HCT116 (cell line): ENCODE measurements at regions not wholly inside any gene's neighbourhood (a gene's known extent, or its start where the extent isn't known, plus 50 kb on each side); places are given as distances from the start of the nearest gene placed in this dataset.

ENCODE experiments used
- ATAC-seq: fragments of 200-7000 bp; cut with Tn5 transposase; 2 replicates; pipeline ENCODE4 v1.9.1; 2020; ENCODE audit warnings: mild to moderate bottlenecking, moderate library complexity
- BruUV-seq: library from RNA; stranded (reverse); fragments of 400-500 nt; replicated peaks from 2 replicates; lab custom pipeline; 2021; lab: Mats Ljungman, UMichigan
- CTCF ChIA-PET: fragments of 300-600 bp; sonication (Branson Sonifier 250); formaldehyde crosslinking; loops from one replicate; lab custom pipeline; 2021; ENCODE audit warnings: antibody characterized with exemption; lab: Charles Lee
- POLR2A ChIA-PET: fragments of 300-600, 350-600 bp; sonication (Branson Sonifier 250); formaldehyde crosslinking; loops from one replicate; lab custom pipeline; 2021; ENCODE audit warnings: antibody characterized with exemption; lab: Charles Lee
- RAD21 ChIA-PET, 2 experiments: fragments of 300-600 bp; sonication (Branson Sonifier 250); formaldehyde crosslinking; loops; one replicate each; lab custom pipeline; 2023; ENCODE audit warnings: low total read pairs in 2 of 2; ENCODE audit not compliant: uncharacterized antibody in 2 of 2, unreplicated experiment in 2 of 2, low non-redundant PET in 1 of 2; lab: Charles Lee
- DNase-seq: peaks from one replicate; pipeline ENCODE4 v3.0.0-alpha.2; 2010; ENCODE audit warnings: low read depth, low spot score
- H2AFZ ChIP-seq: fragments of 200-600 bp; shearing (Covaris generic), sonication (generic); 2 replicates; pipeline ENCODE4 v1.6.1; 2017; ENCODE audit warnings: low read depth, mixed run types, mixed read lengths, antibody characterized with exemption, low read length; ENCODE audit not compliant: poor library complexity, severe bottlenecking
- H3K27ac ChIP-seq: 2 replicates; pipeline ENCODE4 v1.5.1; 2012; ENCODE audit warnings: low read depth, low read length
- H3K27me3 ChIP-seq: fragments of 200-600 bp; sonication (generic); 2 replicates; pipeline ENCODE4 v1.6.1; 2016; ENCODE audit warnings: mixed run types, low read length, mixed read lengths; ENCODE audit not compliant: insufficient read depth
- H3K36me3 ChIP-seq, 2 experiments: fragments of 200-500 bp in 1 of 2; fragments of 200-600 bp in 1 of 2; sonication (Bioruptor generic) in 1 of 2; sonication (generic) in 1 of 2; 2 replicates each; pipeline versions ENCODE4 v1.5.1 to v1.6.1; 2014 to 2016; ENCODE audit warnings: low read length in 2 of 2, inconsistent platforms in 1 of 2, mixed read lengths in 1 of 2, mixed run types in 1 of 2; ENCODE audit not compliant: insufficient read depth in 2 of 2, control insufficient read depth in 1 of 2
- H3K4me1 ChIP-seq, 2 experiments: fragments of 200-600 bp in 1 of 2; sonication (generic) in 1 of 2; 2 replicates each; pipeline versions ENCODE4 v1.5.1 to v1.6.1; 2012 to 2017; ENCODE audit warnings: low read length in 2 of 2, inconsistent platforms in 1 of 2, mild to moderate bottlenecking in 1 of 2, mixed read lengths in 1 of 2, mixed run types in 1 of 2, moderate library complexity in 1 of 2; ENCODE audit not compliant: insufficient read depth in 2 of 2, control insufficient read depth in 1 of 2
- H3K4me2 ChIP-seq: fragments of 200-600 bp; sonication (generic); 2 replicates; pipeline ENCODE4 v1.6.1; 2017; ENCODE audit warnings: mixed run types, low read length, mixed read lengths
- H3K4me3 ChIP-seq, 2 experiments: fragments of 200-600 bp in 1 of 2; sonication (generic) in 1 of 2; replicated peaks in 1 of 2; 2 replicates each; pipeline ENCODE4 v1.5.1; 2011 to 2016; ENCODE audit warnings: low read length in 2 of 2, control low read depth in 1 of 2, low read depth in 1 of 2, mild to moderate bottlenecking in 1 of 2, mixed read lengths in 1 of 2, mixed run types in 1 of 2
- H3K79me2 ChIP-seq: fragments of 200-600 bp; sonication (generic); 2 replicates; pipeline ENCODE4 v1.6.1; 2017; ENCODE audit warnings: mild to moderate bottlenecking, mixed run types, low read length, moderate library complexity, mixed read lengths; ENCODE audit not compliant: insufficient read depth
- H3K9ac ChIP-seq: fragments of 200-600 bp; sonication (generic); 2 replicates; pipeline ENCODE4 v1.6.1; 2016; ENCODE audit warnings: low read length, mixed read lengths
- H3K9me2 ChIP-seq: fragments of 200-600 bp; sonication (generic), shearing (Covaris generic); 2 replicates; pipeline ENCODE4 v1.6.1; 2017; ENCODE audit warnings: mixed run types, mild to moderate bottlenecking, moderate library complexity; ENCODE audit not compliant: insufficient read depth
- H3K9me3 ChIP-seq, 2 experiments: fragments of 200-500 bp in 1 of 2; fragments of 200-600 bp in 1 of 2; sonication (Bioruptor generic) in 1 of 2; sonication (generic) in 1 of 2; 2 replicates each; pipeline ENCODE4 v1.6.1; 2014 to 2017; ENCODE audit warnings: low read length in 2 of 2, mixed read lengths in 2 of 2, inconsistent platforms in 1 of 2, low read depth in 1 of 2, mild to moderate bottlenecking in 1 of 2, mixed run types in 1 of 2, moderate library complexity in 1 of 2; ENCODE audit not compliant: control insufficient read depth in 1 of 2, insufficient read depth in 1 of 2
- H4K20me1 ChIP-seq: fragments of 200-600 bp; sonication (generic), shearing (Covaris generic); 2 replicates; pipeline ENCODE4 v1.6.1; 2017; ENCODE audit warnings: mixed run types, mild to moderate bottlenecking, moderate library complexity; ENCODE audit not compliant: insufficient read depth
- CBX3 ChIP-seq: IDR thresholded peaks from 2 replicates; pipeline ENCODE4 v1.6.1; 2012; ENCODE audit warnings: low read depth
- CEBPB ChIP-seq: IDR thresholded peaks from 2 replicates; pipeline ENCODE4 v1.6.1; 2012; ENCODE audit warnings: low read depth
- ELF1 ChIP-seq: IDR thresholded peaks from 2 replicates; pipeline ENCODE4 v1.6.1; 2012; ENCODE audit warnings: low read depth, borderline replicate concordance
- EZH2phosphoT487 ChIP-seq: fragments of 200-600 bp; IDR thresholded peaks from 2 replicates; pipeline ENCODE4 v1.6.1; 2018; ENCODE audit warnings: antibody characterized with exemption, borderline replicate concordance
- FOSL1 ChIP-seq: IDR thresholded peaks from 2 replicates; pipeline ENCODE4 v1.6.1; 2012; ENCODE audit warnings: low read depth
- JUND ChIP-seq: IDR thresholded peaks from 2 replicates; pipeline ENCODE4 v1.6.1; 2012
- POLR2A ChIP-seq: IDR thresholded peaks from 2 replicates; pipeline ENCODE4 v1.7.0; 2011; ENCODE audit warnings: borderline replicate concordance; ENCODE audit not compliant: insufficient read depth, insufficient read length; ENCODE audit errors: extremely low read depth
- RAD21 ChIP-seq: IDR thresholded peaks from 2 replicates; pipeline ENCODE4 v1.6.1; 2012; ENCODE audit warnings: low read depth, mild to moderate bottlenecking
- TCF7L2 ChIP-seq: IDR thresholded peaks from 2 replicates; pipeline ENCODE4 v1.7.0; 2011; ENCODE audit warnings: borderline replicate concordance, inconsistent platforms; ENCODE audit not compliant: insufficient read depth, insufficient read length; ENCODE audit errors: extremely low read depth
- YY1 ChIP-seq: IDR thresholded peaks from 2 replicates; pipeline ENCODE4 v1.6.1; 2011; ENCODE audit warnings: low read length, low read depth, moderate library complexity, mild to moderate bottlenecking; ENCODE audit not compliant: insufficient replicate concordance; ENCODE audit errors: extremely low read depth
- ZFX ChIP-seq: fragments of 450-650 bp; IDR thresholded peaks from 2 replicates; pipeline ENCODE4 v1.6.1; 2017
- ZNF274 ChIP-seq: fragments of 200-500 bp; sonication (Bioruptor generic); IDR thresholded peaks from 2 replicates; pipeline ENCODE4 v1.6.1; 2014; ENCODE audit warnings: mild to moderate bottlenecking, low read depth, low read length, inconsistent platforms
- intact Hi-C: fragments of 100-400 bp; cut with micrococcal nuclease; formaldehyde crosslinking; loops from 2 replicates; pipeline ENCODE4 v1.10.0; 2022
- TF ChIP-seq, protein P1 (sequence below): IDR thresholded peaks from 2 replicates; pipeline ENCODE4 v1.6.1; 2012
- TF ChIP-seq, protein P2 (sequence below), 3 experiments: fragments of 200-600 bp in 1 of 3; sonication (generic) in 1 of 3; IDR thresholded peaks in 2 of 3; conservative IDR thresholded peaks in 1 of 3; 2 replicates each; pipeline ENCODE4 v1.5.1; 2012 to 2017; ENCODE audit warnings: low read depth in 2 of 3, low read length in 2 of 3, antibody characterized with exemption in 1 of 3, borderline replicate concordance in 1 of 3, control low read depth in 1 of 3, mild to moderate bottlenecking in 1 of 3, mixed read lengths in 1 of 3, mixed run types in 1 of 3, moderate library complexity in 1 of 3; ENCODE audit not compliant: insufficient read depth in 1 of 3

DNA sequence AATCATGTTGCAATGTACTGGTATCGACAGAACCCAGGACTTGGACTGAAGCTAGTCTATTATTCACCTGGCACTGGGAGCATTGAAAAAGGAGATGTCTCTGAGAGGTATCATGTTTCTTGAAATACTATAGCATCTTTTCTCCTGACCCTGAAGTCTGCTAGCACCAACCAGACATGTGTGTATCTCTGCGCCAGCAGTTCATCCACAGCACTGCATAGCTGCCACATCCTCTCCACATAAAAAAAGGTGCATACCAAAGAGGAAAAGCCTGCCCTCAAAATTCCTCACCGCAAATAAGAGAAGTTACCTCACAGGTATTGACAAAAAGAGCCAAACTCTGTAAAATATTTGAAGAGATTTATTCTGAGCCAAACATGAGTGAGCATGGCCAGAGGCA lies 99.5 kb upstream of the PRSS3 start:
- ChIA-PET POLR2A (no interaction called here), CTCF (no interaction called here), RAD21 (no interaction called here)
- no peaks in the 10 kb centered on the region for H3K79me2 ChIP-seq
- no peaks in the 10 kb centered on the region for H3K36me3 ChIP-seq
- no peak overlapping the region for H3K4me2 ChIP-seq
- no TSS peak for BruUV-seq
- no peak overlapping the region for H2AFZ ChIP-seq
- no peaks in the 10 kb centered on the region for H3K4me1 ChIP-seq
- no peaks in the 10 kb centered on the region for H3K9me2 ChIP-seq
- no peak overlapping the region for H3K27ac ChIP-seq
- H3K27me3 ChIP-seq, result no peaks in the 10 kb centered on the region
- H4K20me1 ChIP-seq, result no peaks in the 10 kb centered on the region
- no peak overlapping the region for H3K4me3 ChIP-seq
- no peak for ATAC-seq
- DNase-seq, result no peak
- intact Hi-C loops, result no loop called here
- no peaks in the 10 kb centered on the region for H3K9me3 ChIP-seq
- H3K9ac ChIP-seq, result no peak overlapping the region
- TF ChIP-seq CEBPB (no peak), POLR2A (no peak), EZH2phosphoT487 (no peak), JUND (no peak), ZFX (no peak), RAD21 (no peak)
- TF ChIP-seq, protein P1, sequence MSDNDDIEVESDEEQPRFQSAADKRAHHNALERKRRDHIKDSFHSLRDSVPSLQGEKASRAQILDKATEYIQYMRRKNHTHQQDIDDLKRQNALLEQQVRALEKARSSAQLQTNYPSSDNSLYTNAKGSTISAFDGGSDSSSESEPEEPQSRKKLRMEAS, result no peak
- TF ChIP-seq, all 23 proteins: peak for 0

DNA sequence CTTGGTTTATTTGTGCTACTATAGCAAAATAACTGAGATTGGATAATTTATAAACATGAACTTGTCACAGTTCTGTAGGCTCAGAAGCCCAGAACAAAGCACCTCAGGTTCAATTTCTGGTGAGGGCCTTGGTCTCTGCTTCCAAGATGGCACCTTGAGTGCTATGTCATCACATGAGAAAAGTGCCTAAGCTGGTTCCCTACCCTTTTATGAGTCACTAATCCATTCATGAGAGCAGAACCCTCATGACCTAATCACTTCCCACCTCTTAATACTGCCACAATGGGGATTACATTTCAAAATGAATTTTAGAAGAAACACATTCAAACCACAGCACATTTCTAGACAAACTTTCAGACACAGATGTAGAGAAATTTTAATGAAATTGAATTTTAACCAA lies 98.2 kb upstream of the PRSS3 start:
- no peaks in the 10 kb centered on the region for H3K9me2 ChIP-seq
- no peak overlapping the region for H3K27ac ChIP-seq
- no peaks in the 10 kb centered on the region for H3K36me3 ChIP-seq
- no peak overlapping the region for H3K4me3 ChIP-seq
- ATAC-seq, result no peak
- TF ChIP-seq EZH2phosphoT487 (no peak), JUND (no peak), ELF1 (no peak), FOSL1 (no peak), YY1 (no peak), ZNF274 (no peak), CEBPB (no peak), TCF7L2 (no peak), CBX3 (no peak)
- TF ChIP-seq, protein P2, sequence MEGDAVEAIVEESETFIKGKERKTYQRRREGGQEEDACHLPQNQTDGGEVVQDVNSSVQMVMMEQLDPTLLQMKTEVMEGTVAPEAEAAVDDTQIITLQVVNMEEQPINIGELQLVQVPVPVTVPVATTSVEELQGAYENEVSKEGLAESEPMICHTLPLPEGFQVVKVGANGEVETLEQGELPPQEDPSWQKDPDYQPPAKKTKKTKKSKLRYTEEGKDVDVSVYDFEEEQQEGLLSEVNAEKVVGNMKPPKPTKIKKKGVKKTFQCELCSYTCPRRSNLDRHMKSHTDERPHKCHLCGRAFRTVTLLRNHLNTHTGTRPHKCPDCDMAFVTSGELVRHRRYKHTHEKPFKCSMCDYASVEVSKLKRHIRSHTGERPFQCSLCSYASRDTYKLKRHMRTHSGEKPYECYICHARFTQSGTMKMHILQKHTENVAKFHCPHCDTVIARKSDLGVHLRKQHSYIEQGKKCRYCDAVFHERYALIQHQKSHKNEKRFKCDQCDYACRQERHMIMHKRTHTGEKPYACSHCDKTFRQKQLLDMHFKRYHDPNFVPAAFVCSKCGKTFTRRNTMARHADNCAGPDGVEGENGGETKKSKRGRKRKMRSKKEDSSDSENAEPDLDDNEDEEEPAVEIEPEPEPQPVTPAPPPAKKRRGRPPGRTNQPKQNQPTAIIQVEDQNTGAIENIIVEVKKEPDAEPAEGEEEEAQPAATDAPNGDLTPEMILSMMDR (IDR thresholded peaks at IDR 0.05 in 2 of 3, conservative IDR thresholded peaks at IDR 0.05 in 1 of 3; ENCODE audit: borderline replicate concordance in 1 of 3, insufficient read depth in 1 of 3, low read depth in 2 of 3, low read length in 2 of 3), result no peak
- TF ChIP-seq, protein P1, result no peak
- no peaks in the 10 kb centered on the region for H3K79me2 ChIP-seq
- RAD21 ChIA-PET, result no interaction called here
- no peak for DNase-seq
- intact Hi-C loops, result no loop called here
- POLR2A ChIA-PET, result no interaction called here
- H3K27me3 ChIP-seq, result no peaks in the 10 kb centered on the region
- no peak overlapping the region for H3K4me2 ChIP-seq
- CTCF ChIA-PET, result no interaction called here
- no peaks in the 10 kb centered on the region for H3K4me1 ChIP-seq
- no peaks in the 10 kb centered on the region for H4K20me1 ChIP-seq
- no peak overlapping the region for H2AFZ ChIP-seq
- H3K9ac ChIP-seq, result no peak overlapping the region
- no TSS peak for BruUV-seq
- H3K9me3 ChIP-seq, result no peaks in the 10 kb centered on the region
